HEK293 (cell line): ENCODE measurements at regions not wholly inside any gene's neighbourhood (a gene's known extent, or its start where the extent isn't known, plus 50 kb on each side); places are given as distances from the start of the nearest gene placed in this dataset.

Experiments
- CTCF ChIA-PET: fragments of 350-600 bp; formaldehyde crosslinking; extraction: SDS; loops from one replicate; lab custom pipeline; 2021; ENCODE audit warnings: antibody characterized with exemption; lab: Yijun Ruan, JAX
- POLR2A ChIA-PET: fragments of 300-600 bp; formaldehyde crosslinking; extraction: SDS; loops from one replicate; lab custom pipeline; 2020; ENCODE audit warnings: antibody characterized with exemption, inconsistent platforms; lab: Yijun Ruan, JAX
- H3K27ac ChIP-seq: fragments of 200-500 bp; sonication (Bioruptor generic); 2 replicates; pipeline ENCODE4 v1.5.1; 2014; ENCODE audit warnings: low read depth, low read length, control low read depth, inconsistent platforms; ENCODE audit errors: extremely low read depth
- H3K36me3 ChIP-seq, 2 experiments: fragments of 200-500 bp in 1 of 2; sonication (Bioruptor generic) in 1 of 2; 1 replicate in 1 of 2; 2 replicates in 1 of 2; pipeline ENCODE4 v1.5.1; 2014 to 2017; ENCODE audit warnings: inconsistent platforms in 2 of 2, low read length in 2 of 2; ENCODE audit not compliant: control insufficient read depth in 2 of 2, insufficient read depth in 1 of 2
- H3K4me1 ChIP-seq: fragments of 200-500 bp; sonication (Bioruptor generic); 2 replicates; pipeline ENCODE4 v1.5.1; 2014; ENCODE audit warnings: mild to moderate bottlenecking, low read length, inconsistent platforms; ENCODE audit not compliant: control insufficient read depth, insufficient read depth
- H3K4me3 ChIP-seq: 2 replicates; pipeline ENCODE4 v1.5.1; 2011; ENCODE audit warnings: low read depth, mild to moderate bottlenecking, control low read depth, low read length, moderate library complexity
- H3K9me3 ChIP-seq: fragments of 200-500 bp; sonication (Bioruptor generic); 2 replicates; pipeline ENCODE4 v1.5.1; 2014; ENCODE audit warnings: low read depth, low read length, inconsistent platforms; ENCODE audit not compliant: control insufficient read depth, insufficient read depth
- RBAK ChIP-seq: fragments of 450-650 bp; formaldehyde crosslinking; IDR thresholded peaks from 2 replicates; pipeline ENCODE4 v1.5.1; 2016; ENCODE audit warnings: missing biosample characterization, missing genetic modification characterization
- REPIN1 ChIP-seq: fragments of 450-650 bp; formaldehyde crosslinking; IDR thresholded peaks from 2 replicates; pipeline ENCODE4 v1.5.1; 2017; ENCODE audit warnings: missing biosample characterization, missing genetic modification characterization, low read depth
- TRIM28 ChIP-seq: IDR thresholded peaks from 2 replicates; pipeline ENCODE4 v1.6.1; 2011; ENCODE audit warnings: low read length, control low read depth, borderline replicate concordance
- ZFP37 ChIP-seq: fragments of 450-650 bp; formaldehyde crosslinking; IDR thresholded peaks from 2 replicates; pipeline ENCODE4 v1.5.1; 2016; ENCODE audit warnings: missing biosample characterization, missing genetic modification characterization
- ZNF112 ChIP-seq: fragments of 450-650 bp; formaldehyde crosslinking; IDR thresholded peaks from 2 replicates; pipeline ENCODE4 v1.5.0; 2017; ENCODE audit warnings: missing biosample characterization, missing genetic modification characterization
- ZNF114 ChIP-seq: fragments of 450-650 bp; formaldehyde crosslinking; IDR thresholded peaks from 2 replicates; pipeline ENCODE4 v1.5.0; 2017; ENCODE audit warnings: missing biosample characterization, missing genetic modification characterization
- ZNF138 ChIP-seq: fragments of 450-650 bp; formaldehyde crosslinking; IDR thresholded peaks from 2 replicates; pipeline ENCODE4 v1.5.1; 2016; ENCODE audit warnings: missing biosample characterization, missing genetic modification characterization, borderline replicate concordance
- ZNF174 ChIP-seq: fragments of 450-650 bp; formaldehyde crosslinking; IDR thresholded peaks from 2 replicates; pipeline ENCODE4 v1.5.0; 2017; ENCODE audit warnings: missing biosample characterization, mild to moderate bottlenecking, missing genetic modification characterization
- ZNF248 ChIP-seq: fragments of 450-650 bp; formaldehyde crosslinking; IDR thresholded peaks from 2 replicates; pipeline ENCODE4 v1.5.1; 2017; ENCODE audit warnings: missing biosample characterization, missing genetic modification characterization
- ZNF324 ChIP-seq: fragments of 450-650 bp; formaldehyde crosslinking; IDR thresholded peaks from 2 replicates; pipeline ENCODE4 v1.5.1; 2016; ENCODE audit warnings: missing biosample characterization, missing genetic modification characterization
- ZNF37A ChIP-seq: fragments of 450-650 bp; IDR thresholded peaks from 2 replicates; pipeline ENCODE4 v1.5.1; 2018; ENCODE audit warnings: missing biosample characterization, missing genetic modification characterization
- ZNF48 ChIP-seq: fragments of 450-650 bp; formaldehyde crosslinking; IDR thresholded peaks from 2 replicates; pipeline ENCODE4 v1.5.1; 2016; ENCODE audit warnings: missing biosample characterization, missing genetic modification characterization
- ZNF621 ChIP-seq: fragments of 450-650 bp; formaldehyde crosslinking; IDR thresholded peaks from 2 replicates; pipeline ENCODE4 v1.5.1; 2017; ENCODE audit warnings: missing biosample characterization, missing genetic modification characterization
- ZNF624 ChIP-seq: fragments of 450-650 bp; formaldehyde crosslinking; IDR thresholded peaks from 2 replicates; pipeline ENCODE4 v1.5.1; 2017; ENCODE audit warnings: missing biosample characterization, missing genetic modification characterization
- ZNF776 ChIP-seq: fragments of 450-650 bp; formaldehyde crosslinking; IDR thresholded peaks from 2 replicates; pipeline ENCODE4 v1.5.0; 2017; ENCODE audit warnings: missing biosample characterization, missing genetic modification characterization, borderline replicate concordance
- ZNF777 ChIP-seq: fragments of 450-650 bp; formaldehyde crosslinking; IDR thresholded peaks from 2 replicates; pipeline ENCODE4 v1.5.1; 2017; ENCODE audit warnings: missing biosample characterization, missing genetic modification characterization, borderline replicate concordance
- TF ChIP-seq, protein P1 (sequence below): fragments of 450-650 bp; formaldehyde crosslinking; IDR thresholded peaks from 2 replicates; pipeline ENCODE4 v1.5.1; 2016; ENCODE audit warnings: missing biosample characterization, missing genetic modification characterization, borderline replicate concordance
- TF ChIP-seq, protein P2 (sequence below): fragments of 450-650 bp; IDR thresholded peaks from 2 replicates; pipeline ENCODE4 v1.5.1; 2018; ENCODE audit warnings: missing biosample characterization, mild to moderate bottlenecking, missing genetic modification characterization
- TF ChIP-seq, protein P3 (sequence below): fragments of 450-650 bp; formaldehyde crosslinking; IDR thresholded peaks from 2 replicates; pipeline ENCODE4 v1.5.1; 2016; ENCODE audit warnings: missing biosample characterization, missing genetic modification characterization
- TF ChIP-seq, protein P4 (sequence below): fragments of 450-650 bp; formaldehyde crosslinking; optimal IDR thresholded peaks from 2 replicates; pipeline ENCODE3; 2016; ENCODE audit warnings: missing biosample characterization, mild to moderate bottlenecking, missing genetic modification characterization
- TF ChIP-seq, protein P5 (sequence below): fragments of 450-650 bp; formaldehyde crosslinking; IDR thresholded peaks from 2 replicates; pipeline ENCODE4 v1.5.1; 2016; ENCODE audit warnings: missing biosample characterization, missing genetic modification characterization

DNA sequence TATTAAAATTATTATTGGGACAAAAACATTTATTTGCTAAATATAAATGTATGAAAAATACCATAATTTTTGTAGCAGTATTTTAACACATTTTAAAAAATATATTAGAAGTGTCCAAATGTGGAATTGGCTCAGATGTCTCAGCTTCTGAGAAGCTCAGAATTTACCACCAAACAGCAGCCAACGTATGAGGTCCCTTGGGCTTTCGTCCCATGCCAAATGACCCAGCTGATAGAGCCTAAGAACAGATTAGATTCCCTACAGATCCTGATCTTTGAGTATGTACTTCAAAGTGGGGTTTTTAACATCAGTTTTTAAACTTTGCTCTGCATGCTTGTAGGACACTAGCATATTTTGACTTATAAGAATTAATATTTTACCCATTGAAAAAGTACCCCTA, 77.3 kb upstream of the RPS23 start:
- Histone ChIP-seq H3K9me3 (no peaks in the 10 kb centered on the region), H3K36me3 (no peaks in the 10 kb centered on the region), H3K4me3 (no peak overlapping the region), H3K27ac (no peak overlapping the region), H3K4me1 (no peaks in the 10 kb centered on the region; the same call in 1 of the 2 replicates)
- TF ChIP-seq ZNF138 (tag by site-specific recombination) (no peak), REPIN1 (tag by site-specific recombination) (no peak), ZNF324 (tag by site-specific recombination) (no peak), ZNF776 (tag by site-specific recombination) (no peak)
- TF ChIP-seq, protein P1, sequence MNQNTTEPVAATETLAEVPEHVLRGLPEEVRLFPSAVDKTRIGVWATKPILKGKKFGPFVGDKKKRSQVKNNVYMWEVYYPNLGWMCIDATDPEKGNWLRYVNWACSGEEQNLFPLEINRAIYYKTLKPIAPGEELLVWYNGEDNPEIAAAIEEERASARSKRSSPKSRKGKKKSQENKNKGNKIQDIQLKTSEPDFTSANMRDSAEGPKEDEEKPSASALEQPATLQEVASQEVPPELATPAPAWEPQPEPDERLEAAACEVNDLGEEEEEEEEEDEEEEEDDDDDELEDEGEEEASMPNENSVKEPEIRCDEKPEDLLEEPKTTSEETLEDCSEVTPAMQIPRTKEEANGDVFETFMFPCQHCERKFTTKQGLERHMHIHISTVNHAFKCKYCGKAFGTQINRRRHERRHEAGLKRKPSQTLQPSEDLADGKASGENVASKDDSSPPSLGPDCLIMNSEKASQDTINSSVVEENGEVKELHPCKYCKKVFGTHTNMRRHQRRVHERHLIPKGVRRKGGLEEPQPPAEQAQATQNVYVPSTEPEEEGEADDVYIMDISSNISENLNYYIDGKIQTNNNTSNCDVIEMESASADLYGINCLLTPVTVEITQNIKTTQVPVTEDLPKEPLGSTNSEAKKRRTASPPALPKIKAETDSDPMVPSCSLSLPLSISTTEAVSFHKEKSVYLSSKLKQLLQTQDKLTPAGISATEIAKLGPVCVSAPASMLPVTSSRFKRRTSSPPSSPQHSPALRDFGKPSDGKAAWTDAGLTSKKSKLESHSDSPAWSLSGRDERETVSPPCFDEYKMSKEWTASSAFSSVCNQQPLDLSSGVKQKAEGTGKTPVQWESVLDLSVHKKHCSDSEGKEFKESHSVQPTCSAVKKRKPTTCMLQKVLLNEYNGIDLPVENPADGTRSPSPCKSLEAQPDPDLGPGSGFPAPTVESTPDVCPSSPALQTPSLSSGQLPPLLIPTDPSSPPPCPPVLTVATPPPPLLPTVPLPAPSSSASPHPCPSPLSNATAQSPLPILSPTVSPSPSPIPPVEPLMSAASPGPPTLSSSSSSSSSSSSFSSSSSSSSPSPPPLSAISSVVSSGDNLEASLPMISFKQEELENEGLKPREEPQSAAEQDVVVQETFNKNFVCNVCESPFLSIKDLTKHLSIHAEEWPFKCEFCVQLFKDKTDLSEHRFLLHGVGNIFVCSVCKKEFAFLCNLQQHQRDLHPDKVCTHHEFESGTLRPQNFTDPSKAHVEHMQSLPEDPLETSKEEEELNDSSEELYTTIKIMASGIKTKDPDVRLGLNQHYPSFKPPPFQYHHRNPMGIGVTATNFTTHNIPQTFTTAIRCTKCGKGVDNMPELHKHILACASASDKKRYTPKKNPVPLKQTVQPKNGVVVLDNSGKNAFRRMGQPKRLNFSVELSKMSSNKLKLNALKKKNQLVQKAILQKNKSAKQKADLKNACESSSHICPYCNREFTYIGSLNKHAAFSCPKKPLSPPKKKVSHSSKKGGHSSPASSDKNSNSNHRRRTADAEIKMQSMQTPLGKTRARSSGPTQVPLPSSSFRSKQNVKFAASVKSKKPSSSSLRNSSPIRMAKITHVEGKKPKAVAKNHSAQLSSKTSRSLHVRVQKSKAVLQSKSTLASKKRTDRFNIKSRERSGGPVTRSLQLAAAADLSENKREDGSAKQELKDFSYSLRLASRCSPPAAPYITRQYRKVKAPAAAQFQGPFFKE (tag by site-specific recombination), result no peak
- ChIA-PET POLR2A (no interaction called here), CTCF (interaction anchor here (0.7 kb wide), 1 partner anchor 44 kb away, joined by 3 read pairs; no protein-coding TSS in a partner anchor)

DNA sequence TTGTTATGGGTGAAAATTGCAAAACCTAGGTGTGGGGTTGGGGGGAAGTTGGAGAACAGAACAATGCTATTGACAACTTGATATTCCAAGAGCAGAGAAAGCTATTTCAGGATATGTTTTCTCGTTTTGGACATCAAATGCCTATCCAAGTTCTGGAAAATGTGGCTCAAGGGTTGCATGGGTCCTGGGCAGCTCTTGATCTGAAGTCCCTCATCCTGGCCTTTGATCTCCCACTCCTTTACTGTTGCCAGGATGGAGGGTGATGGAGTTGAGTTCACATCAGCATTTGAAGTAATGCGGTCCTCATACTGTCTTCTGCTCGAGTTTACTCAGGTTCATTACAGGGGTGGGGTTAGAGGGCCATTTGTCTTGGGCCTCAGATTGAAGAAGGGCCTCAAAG, 76.9 kb upstream of the RPS23 start:
- Histone ChIP-seq H3K36me3 (no peaks in the 10 kb centered on the region), H3K4me3 (no peak overlapping the region), H3K27ac (no peak overlapping the region), H3K4me1 (no peaks in the 10 kb centered on the region; the same call in 1 of the 2 replicates), H3K9me3 (no peaks in the 10 kb centered on the region)
- CTCF ChIA-PET, result interaction anchor here (0.7 kb wide), 1 partner anchor 43 kb away, joined by 3 read pairs; no protein-coding TSS in a partner anchor
- POLR2A ChIA-PET, result no interaction called here
- no peak for TF ChIP-seq ZNF624
- TF ChIP-seq, protein P2, sequence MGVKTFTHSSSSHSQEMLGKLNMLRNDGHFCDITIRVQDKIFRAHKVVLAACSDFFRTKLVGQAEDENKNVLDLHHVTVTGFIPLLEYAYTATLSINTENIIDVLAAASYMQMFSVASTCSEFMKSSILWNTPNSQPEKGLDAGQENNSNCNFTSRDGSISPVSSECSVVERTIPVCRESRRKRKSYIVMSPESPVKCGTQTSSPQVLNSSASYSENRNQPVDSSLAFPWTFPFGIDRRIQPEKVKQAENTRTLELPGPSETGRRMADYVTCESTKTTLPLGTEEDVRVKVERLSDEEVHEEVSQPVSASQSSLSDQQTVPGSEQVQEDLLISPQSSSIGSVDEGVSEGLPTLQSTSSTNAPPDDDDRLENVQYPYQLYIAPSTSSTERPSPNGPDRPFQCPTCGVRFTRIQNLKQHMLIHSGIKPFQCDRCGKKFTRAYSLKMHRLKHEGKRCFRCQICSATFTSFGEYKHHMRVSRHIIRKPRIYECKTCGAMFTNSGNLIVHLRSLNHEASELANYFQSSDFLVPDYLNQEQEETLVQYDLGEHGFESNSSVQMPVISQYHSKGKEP (tag by site-specific recombination), result no peak
- no peak for TF ChIP-seq ZNF174
- TF ChIP-seq, protein P3, sequence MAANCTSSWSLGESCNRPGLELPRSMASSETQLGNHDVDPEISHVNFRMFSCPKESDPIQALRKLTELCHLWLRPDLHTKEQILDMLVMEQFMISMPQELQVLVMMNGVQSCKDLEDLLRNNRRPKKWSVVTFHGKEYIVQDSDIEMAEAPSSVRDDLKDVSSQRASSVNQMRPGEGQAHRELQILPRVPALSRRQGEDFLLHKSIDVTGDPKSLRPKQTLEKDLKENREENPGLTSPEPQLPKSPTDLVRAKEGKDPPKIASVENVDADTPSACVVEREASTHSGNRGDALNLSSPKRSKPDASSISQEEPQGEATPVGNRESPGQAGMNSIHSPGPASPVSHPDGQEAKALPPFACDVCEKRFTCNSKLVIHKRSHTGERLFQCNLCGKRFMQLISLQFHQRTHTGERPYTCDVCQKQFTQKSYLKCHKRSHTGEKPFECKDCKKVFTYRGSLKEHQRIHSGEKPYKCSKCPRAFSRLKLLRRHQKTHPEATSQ, result no peak
- TF ChIP-seq ZNF248, result no peak

DNA sequence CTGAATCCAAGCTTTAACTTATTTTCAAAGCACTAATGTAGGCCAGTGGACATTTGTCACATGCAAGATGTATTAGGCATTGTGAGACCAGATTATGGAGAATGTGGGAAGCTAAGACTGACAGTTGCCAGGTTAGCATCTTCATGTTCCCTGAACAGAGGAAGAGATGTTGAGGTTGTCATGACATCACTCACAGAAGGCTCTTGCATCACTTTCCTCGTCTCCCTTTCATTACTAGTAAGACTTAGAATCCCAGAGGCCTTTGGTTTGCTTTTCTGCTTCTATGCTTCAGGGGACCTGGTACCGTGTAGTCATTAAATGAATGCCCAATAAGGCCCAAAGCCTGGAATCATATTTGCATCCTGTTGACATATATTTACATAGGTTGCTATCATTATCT, 76.4 kb upstream of the RPS23 start:
- CTCF ChIA-PET, result interaction anchor here (0.7 kb wide), 1 partner anchor 171 kb away, joined by 3 read pairs; no protein-coding TSS in a partner anchor
- Histone ChIP-seq H3K4me1 (no peaks in the 10 kb centered on the region; the same call in 1 of the 2 replicates), H3K27ac (no peak overlapping the region), H3K4me3 (no peak overlapping the region), H3K36me3 (no peaks in the 10 kb centered on the region), H3K9me3 (no peaks in the 10 kb centered on the region)
- POLR2A ChIA-PET, result interaction anchor here (0.7 kb wide), 1 partner anchor 266 kb away, joined by 3 read pairs; no protein-coding TSS in a partner anchor
- TF ChIP-seq ZNF777 (tag by site-specific recombination) (no peak), ZNF621 (tag by site-specific recombination) (no peak), ZNF114 (no peak), ZNF37A (tag by site-specific recombination) (no peak), TRIM28 (no peak), ZFP37 (tag by site-specific recombination) (no peak), RBAK (tag by site-specific recombination) (no peak), ZNF112 (tag by site-specific recombination) (no peak), ZNF48 (tag by site-specific recombination) (no peak)
- TF ChIP-seq, protein P4, sequence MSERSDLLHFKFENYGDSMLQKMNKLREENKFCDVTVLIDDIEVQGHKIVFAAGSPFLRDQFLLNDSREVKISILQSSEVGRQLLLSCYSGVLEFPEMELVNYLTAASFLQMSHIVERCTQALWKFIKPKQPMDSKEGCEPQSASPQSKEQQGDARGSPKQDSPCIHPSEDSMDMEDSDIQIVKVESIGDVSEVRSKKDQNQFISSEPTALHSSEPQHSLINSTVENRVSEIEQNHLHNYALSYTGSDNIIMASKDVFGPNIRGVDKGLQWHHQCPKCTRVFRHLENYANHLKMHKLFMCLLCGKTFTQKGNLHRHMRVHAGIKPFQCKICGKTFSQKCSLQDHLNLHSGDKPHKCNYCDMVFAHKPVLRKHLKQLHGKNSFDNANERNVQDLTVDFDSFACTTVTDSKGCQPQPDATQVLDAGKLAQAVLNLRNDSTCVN (tag by site-specific recombination), result no peak
- TF ChIP-seq, protein P5, sequence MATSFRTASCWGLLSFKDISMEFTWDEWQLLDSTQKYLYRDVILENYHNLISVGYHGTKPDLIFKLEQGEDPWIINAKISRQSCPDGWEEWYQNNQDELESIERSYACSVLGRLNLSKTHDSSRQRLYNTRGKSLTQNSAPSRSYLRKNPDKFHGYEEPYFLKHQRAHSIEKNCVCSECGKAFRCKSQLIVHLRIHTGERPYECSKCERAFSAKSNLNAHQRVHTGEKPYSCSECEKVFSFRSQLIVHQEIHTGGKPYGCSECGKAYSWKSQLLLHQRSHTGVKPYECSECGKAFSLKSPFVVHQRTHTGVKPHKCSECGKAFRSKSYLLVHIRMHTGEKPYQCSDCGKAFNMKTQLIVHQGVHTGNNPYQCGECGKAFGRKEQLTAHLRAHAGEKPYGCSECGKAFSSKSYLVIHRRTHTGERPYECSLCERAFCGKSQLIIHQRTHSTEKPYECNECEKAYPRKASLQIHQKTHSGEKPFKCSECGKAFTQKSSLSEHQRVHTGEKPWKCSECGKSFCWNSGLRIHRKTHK (tag by site-specific recombination), result no peak
